H1 (cell line): ENCODE measurements at regions not wholly inside any gene's neighbourhood (a gene's known extent, or its start where the extent isn't known, plus 50 kb on each side); places are given as distances from the start of the nearest gene placed in this dataset.

Experiments
- CTCF ChIA-PET: fragments of 300-600 bp; sonication (Branson Sonifier 250); formaldehyde crosslinking; loops from one replicate; lab custom pipeline; 2021; ENCODE audit not compliant: partially characterized antibody; lab: Charles Lee
- POLR2A ChIA-PET: fragments of 300-600 bp; sonication (Branson Sonifier 250); formaldehyde crosslinking; loops from one replicate; lab custom pipeline; 2021; ENCODE audit warnings: inconsistent platforms; ENCODE audit not compliant: partially characterized antibody; lab: Charles Lee
- DNase-seq, 2 experiments: peaks; one replicate each; pipeline versions ENCODE4 v3.0.0 to v3.0.0-alpha.2; 2010 to 2022; ENCODE audit warnings: low spot score in 2 of 2, low read depth in 1 of 2, mixed read lengths in 1 of 2
- FAIRE-seq: peaks from 2 replicates; lab custom pipeline; 2011; peaks lifted over from hg19 to GRCh38; lab: Jason Lieb, UNC
- H2AFZ ChIP-seq: 2 replicates; pipeline ENCODE4 v1.8.1; 2012; ENCODE audit warnings: low read length, inconsistent platforms
- H2AK5ac ChIP-seq: 2 replicates; pipeline ENCODE4 v1.6.1; 2013; ENCODE audit warnings: low read depth, low read length
- H2BK120ac ChIP-seq: replicated peaks from 2 replicates; pipeline ENCODE3; 2013; ENCODE audit warnings: low read depth, low read length, inconsistent platforms
- H2BK12ac ChIP-seq: 2 replicates; pipeline ENCODE4 v1.6.1; 2013; ENCODE audit warnings: low read depth, low read length
- H2BK15ac ChIP-seq: 2 replicates; pipeline ENCODE4 v1.6.1; 2013; ENCODE audit warnings: low read length
- H2BK20ac ChIP-seq: 2 replicates; pipeline ENCODE4 v1.6.1; 2013; ENCODE audit warnings: low read length
- H2BK5ac ChIP-seq: 2 replicates; pipeline ENCODE4 v1.6.1; 2013; ENCODE audit warnings: low read depth, low read length
- H3K14ac ChIP-seq: 2 replicates; pipeline ENCODE4 v1.6.1; 2013; ENCODE audit warnings: inconsistent platforms; ENCODE audit not compliant: insufficient read length
- H3K18ac ChIP-seq: 2 replicates; pipeline ENCODE4 v1.6.1; 2013; ENCODE audit warnings: low read length; ENCODE audit errors: extremely low read depth
- H3K23ac ChIP-seq: 2 replicates; pipeline ENCODE4 v1.6.1; 2013; ENCODE audit warnings: inconsistent platforms; ENCODE audit not compliant: insufficient read length
- H3K23me2 ChIP-seq: 2 replicates; pipeline ENCODE4 v1.6.1; 2013; ENCODE audit warnings: low read depth, low read length
- H3K27ac ChIP-seq: 2 replicates; pipeline ENCODE4 v1.6.1; 2011; ENCODE audit warnings: low read depth, low read length, inconsistent platforms
- H3K27me3 ChIP-seq, 4 experiments: replicated peaks in 1 of 4; 1 replicate in 1 of 4; 2 replicates in 3 of 4; pipeline versions ENCODE4 v1.6.1 to v1.8.1; 2011 to 2013; ENCODE audit warnings: low read length in 3 of 4, mild to moderate bottlenecking in 3 of 4, inconsistent platforms in 2 of 4, mixed read lengths in 2 of 4, moderate library complexity in 1 of 4; ENCODE audit not compliant: control insufficient read depth in 3 of 4, insufficient read depth in 3 of 4; ENCODE audit errors: extremely low read depth in 1 of 4
- H3K36me3 ChIP-seq, 4 experiments: 2 replicates each; pipeline versions ENCODE4 v1.6.1 to v1.8.1; 2011 to 2013; ENCODE audit warnings: mild to moderate bottlenecking in 4 of 4, low read length in 3 of 4, moderate library complexity in 2 of 4, control low read depth in 1 of 4, inconsistent platforms in 1 of 4; ENCODE audit not compliant: insufficient read depth in 4 of 4, control insufficient read depth in 2 of 4
- H3K4ac ChIP-seq: replicated peaks from 2 replicates; pipeline ENCODE3; 2013; ENCODE audit warnings: low read length, low read depth, mixed read lengths, inconsistent platforms; ENCODE audit not compliant: insufficient read length
- H3K4me1 ChIP-seq, 4 experiments: replicated peaks in 1 of 4; 1 replicate in 1 of 4; 2 replicates in 3 of 4; pipeline versions ENCODE4 v1.6.1 to v1.8.1; 2011 to 2013; ENCODE audit warnings: low read length in 3 of 4, inconsistent platforms in 2 of 4, mixed read lengths in 1 of 4; ENCODE audit not compliant: insufficient read depth in 4 of 4, control insufficient read depth in 3 of 4
- H3K4me2 ChIP-seq, 2 experiments: 2 replicates each; pipeline versions ENCODE4 v1.6.1 to v1.8.1; 2011 to 2013; ENCODE audit warnings: low read depth in 2 of 2, low read length in 2 of 2, control low read depth in 1 of 2, inconsistent platforms in 1 of 2, mild to moderate bottlenecking in 1 of 2; ENCODE audit not compliant: insufficient read depth in 1 of 2
- H3K4me3 ChIP-seq, 4 experiments: fragments of 200-600, 300-600 bp in 1 of 4; sonication (generic), shearing (Covaris generic), sonication (Bioruptor Twin) in 1 of 4; 2 replicates each; pipeline versions ENCODE4 v1.5.1 to v1.8.1; 2011 to 2016; ENCODE audit warnings: low read length in 4 of 4, low read depth in 3 of 4, control low read depth in 2 of 4, inconsistent platforms in 2 of 4, mild to moderate bottlenecking in 2 of 4, mixed read lengths in 1 of 4, moderate library complexity in 1 of 4; ENCODE audit not compliant: insufficient read depth in 2 of 4; ENCODE audit errors: extremely low read depth in 1 of 4
- H3K56ac ChIP-seq: replicated peaks from 2 replicates; pipeline ENCODE3; 2013; ENCODE audit warnings: low read depth, mild to moderate bottlenecking, mixed read lengths, low read length, inconsistent platforms; ENCODE audit not compliant: insufficient read length
- H3K79me1 ChIP-seq: 2 replicates; pipeline ENCODE4 v1.6.1; 2013; ENCODE audit warnings: low read depth, low read length, control low read depth
- H3K79me2 ChIP-seq, 2 experiments: 2 replicates each; pipeline versions ENCODE4 v1.6.1 to v1.8.1; 2012 to 2013; ENCODE audit warnings: low read length in 2 of 2, mild to moderate bottlenecking in 2 of 2, inconsistent platforms in 1 of 2; ENCODE audit not compliant: insufficient read depth in 2 of 2, control insufficient read depth in 1 of 2
- H3K9ac ChIP-seq, 4 experiments: replicated peaks in 1 of 4; 1 replicate in 1 of 4; 2 replicates in 3 of 4; pipeline versions ENCODE4 v1.6.1 to v1.8.1; 2011 to 2013; ENCODE audit warnings: low read depth in 3 of 4, low read length in 3 of 4, control low read depth in 2 of 4, mild to moderate bottlenecking in 2 of 4, moderate library complexity in 2 of 4, inconsistent platforms in 1 of 4; ENCODE audit errors: extremely low read depth in 1 of 4
- H3K9me3 ChIP-seq, 2 experiments: 2 replicates each; pipeline versions ENCODE4 v1.6.1 to v1.8.1; 2012 to 2013; ENCODE audit warnings: mild to moderate bottlenecking in 2 of 2, moderate library complexity in 2 of 2, control low read depth in 1 of 2, inconsistent platforms in 1 of 2, low read depth in 1 of 2, low read length in 1 of 2, mixed read lengths in 1 of 2; ENCODE audit not compliant: insufficient read depth in 2 of 2
- H4K20me1 ChIP-seq, 2 experiments: replicated peaks in 1 of 2; 2 replicates each; pipeline versions ENCODE3 to v1.8.1; 2011 to 2013; ENCODE audit warnings: inconsistent platforms in 2 of 2, low read length in 2 of 2, mild to moderate bottlenecking in 1 of 2; ENCODE audit not compliant: insufficient read depth in 2 of 2, control insufficient read depth in 1 of 2
- H4K5ac ChIP-seq: 2 replicates; pipeline ENCODE4 v1.6.1; 2013; ENCODE audit warnings: low read length, low read depth, mixed read lengths, inconsistent platforms; ENCODE audit not compliant: insufficient read length
- H4K8ac ChIP-seq: 2 replicates; pipeline ENCODE4 v1.8.0; 2013; ENCODE audit warnings: mild to moderate bottlenecking, moderate library complexity, low read length, inconsistent platforms; ENCODE audit not compliant: insufficient read depth; ENCODE audit errors: extremely low read depth
- H4K91ac ChIP-seq: replicated peaks from 2 replicates; pipeline ENCODE3; 2013; ENCODE audit warnings: low read length, mixed read lengths, inconsistent platforms; ENCODE audit not compliant: insufficient read length
- CBX8 ChIP-seq: fragments of 300-800, 300-1000 bp; sonication (generic); IDR thresholded peaks from 2 replicates; pipeline ENCODE4 v1.7.1; 2016; ENCODE audit warnings: low read depth, low read length, borderline replicate concordance
- CHD1 ChIP-seq: IDR thresholded peaks from 2 replicates; pipeline ENCODE4 v1.6.1; 2012; ENCODE audit warnings: low read depth, low read length, improper control_type of control experiment
- CTBP2 ChIP-seq: IDR thresholded peaks from 2 replicates; pipeline ENCODE4 v1.7.0; 2011; ENCODE audit warnings: borderline replicate concordance, mild to moderate bottlenecking, moderate library complexity, mixed read lengths, low read length; ENCODE audit not compliant: insufficient read depth, insufficient read length
- GTF2F1 ChIP-seq: IDR thresholded peaks from 2 replicates; pipeline ENCODE4 v1.6.1; 2012; ENCODE audit warnings: low read depth, low read length, improper control_type of control experiment, borderline replicate concordance
- JUN ChIP-seq: IDR thresholded peaks from 2 replicates; pipeline ENCODE4 v1.6.1; 2011; ENCODE audit warnings: low read depth, mild to moderate bottlenecking, improper control_type of control experiment, low read length
- MAFK ChIP-seq: IDR thresholded peaks from 2 replicates; pipeline ENCODE4 v1.6.1; 2012; ENCODE audit warnings: low read depth, mild to moderate bottlenecking, improper control_type of control experiment, low read length
- POLR2AphosphoS5 ChIP-seq: IDR thresholded peaks from 2 replicates; pipeline ENCODE4 v1.6.1; 2011; ENCODE audit warnings: low read depth, low read length
- POU5F1 ChIP-seq: IDR thresholded peaks from 2 replicates; pipeline ENCODE4 v1.6.1; 2011; ENCODE audit warnings: low read depth, mild to moderate bottlenecking, low read length, moderate library complexity
- SP2 ChIP-seq: IDR thresholded peaks from 2 replicates; pipeline ENCODE4 v1.6.1; 2012; ENCODE audit warnings: mild to moderate bottlenecking, low read length, inconsistent platforms
- WGBS, 2 experiments: shearing (Covaris generic) in 1 of 2; methylation state at CpG; one replicate each; pipeline versions ENCODE4 v1.1.6 to v1.1.7; 2013 to 2015; ENCODE audit warnings: low lambda C conversion rate in 2 of 2, mixed read lengths in 2 of 2, inconsistent platforms in 1 of 2, low coverage in 1 of 2, missing lambda C conversion rate in 1 of 2; ENCODE audit not compliant: insufficient replicate concordance in 2 of 2, insufficient coverage in 1 of 2, insufficient read length in 1 of 2; ENCODE audit errors: extremely low coverage in 1 of 2, missing lambda C conversion rate in 1 of 2; 5-methylcytosine and 5-hydroxymethylcytosine counted together

- Histone ChIP-seq H3K9ac (no peak overlapping the region), H3K18ac (no peak overlapping the region), H3K79me2 (no peaks in the 10 kb centered on the region), H2BK15ac (no peak overlapping the region), H4K5ac (no peak overlapping the region), H3K4ac (no peak overlapping the region), H3K14ac (no peak overlapping the region), H3K23me2 (no peaks in the 10 kb centered on the region), H3K36me3 (no peaks in the 10 kb centered on the region), H4K91ac (no peak overlapping the region), H3K56ac (no peak overlapping the region), H3K79me1 (no peaks in the 10 kb centered on the region), H2BK120ac (no peak overlapping the region), H2BK5ac (no peak overlapping the region), H3K9me3 (no peaks in the 10 kb centered on the region), H3K4me1 (no peaks in the 10 kb centered on the region), H3K27ac (no peak overlapping the region), H3K4me3 (no peak overlapping the region), H3K4me2 (no peak overlapping the region), H2BK12ac (no peak overlapping the region), H3K23ac (no peak overlapping the region), H4K8ac (no peak overlapping the region), H3K27me3 (no peaks in the 10 kb centered on the region), H2AFZ (no peak overlapping the region), H4K20me1 (no peaks in the 10 kb centered on the region), H2AK5ac (no peak overlapping the region), H2BK20ac (no peak overlapping the region)
- FAIRE-seq (no peak), DNase-seq (no peak)
- POLR2A ChIA-PET: no interaction called here
- CTCF ChIA-PET: interaction anchor here (0.7 to 1.1 kb wide), 2 partner anchors 24 to 220 kb away, joined by 3 read pairs; no protein-coding TSS in a partner anchor
- WGBS, 2 experiments: 87% methylated on average over 5 of the region's 5 CpGs; no CpG with 5 or more reads in 1 of the 2 experiments
- TF ChIP-seq CHD1 (no peak), CBX8 (no peak), JUN (no peak), MAFK (no peak), SP2 (no peak), GTF2F1 (no peak), POLR2AphosphoS5 (no peak), CTBP2 (no peak), POU5F1 (no peak)
Observed at GRCh38 chr10:47141349-47141748, 158.6 kb upstream of the GDF10 start.
